WTC11 (cell line): ENCODE measurements at regions not wholly inside any gene's neighbourhood (a gene's known extent, or its start where the extent isn't known, plus 50 kb on each side); places are given as distances from the start of the nearest gene placed in this dataset.

Source experiments
- ATAC-seq: fragments of 200-7000 bp; cut with Tn5 transposase; 2 replicates; pipeline ENCODE4 v1.10.0; 2021; ENCODE audit warnings: mild to moderate bottlenecking, moderate library complexity
- CTCF ChIA-PET: fragments of 300-600 bp; sonication (Branson Sonifier 250); formaldehyde crosslinking; loops from one replicate; lab custom pipeline; 2021; ENCODE audit warnings: antibody characterized with exemption; lab: Charles Lee
- POLR2A ChIA-PET: fragments of 350-600 bp; sonication (Branson Sonifier 250); formaldehyde crosslinking; loops from one replicate; lab custom pipeline; 2021; ENCODE audit warnings: antibody characterized with exemption; lab: Charles Lee
- DNase-seq: peaks from one replicate; pipeline ENCODE4 v3.0.0; 2021; ENCODE audit warnings: low spot score
- H3K27ac Mint-ChIP-seq: 2 replicates; pipeline ENCODE4 v1.8.0; 2021; ENCODE audit warnings: mixed read lengths
- H3K27me3 Mint-ChIP-seq: 2 replicates; pipeline ENCODE4 v1.8.0; 2021; ENCODE audit warnings: low read depth, mild to moderate bottlenecking, moderate library complexity, mixed read lengths
- H3K36me3 Mint-ChIP-seq: 2 replicates; pipeline ENCODE4 v1.8.0; 2021; ENCODE audit warnings: mixed read lengths
- H3K4me1 Mint-ChIP-seq: 2 replicates; pipeline ENCODE4 v1.8.0; 2022; ENCODE audit warnings: mixed read lengths
- H3K4me3 Mint-ChIP-seq: 2 replicates; pipeline ENCODE4 v1.8.0; 2021; ENCODE audit warnings: mild to moderate bottlenecking, moderate library complexity, mixed read lengths
- H3K9me3 Mint-ChIP-seq: 2 replicates; pipeline ENCODE4 v1.8.0; 2021; ENCODE audit warnings: mixed read lengths
- CBFB ChIP-seq: sonication (generic); formaldehyde crosslinking; IDR thresholded peaks from 2 replicates; pipeline ENCODE4 v1.8.1; 2022; ENCODE audit warnings: mild to moderate bottlenecking, low read depth, missing genetic modification reagents
- CREB1 ChIP-seq: sonication (generic); formaldehyde crosslinking; IDR thresholded peaks from 2 replicates; pipeline ENCODE4 v1.8.0; 2023; ENCODE audit warnings: mild to moderate bottlenecking, missing genetic modification reagents
- E2F4 ChIP-seq: sonication (generic); formaldehyde crosslinking; IDR thresholded peaks from 2 replicates; pipeline ENCODE4 v1.8.1; 2022; ENCODE audit warnings: low read depth, mild to moderate bottlenecking, moderate library complexity, missing genetic modification reagents, borderline replicate concordance
- ELF4 ChIP-seq: sonication (generic); formaldehyde crosslinking; IDR thresholded peaks from 2 replicates; pipeline ENCODE4 v1.8.1; 2022; ENCODE audit warnings: low read depth, mild to moderate bottlenecking, moderate library complexity, missing genetic modification reagents
- ESRRA ChIP-seq: sonication (generic); formaldehyde crosslinking; IDR thresholded peaks from 2 replicates; pipeline ENCODE4 v1.8.1; 2022; ENCODE audit warnings: mild to moderate bottlenecking, missing genetic modification reagents, borderline replicate concordance
- FOXK1 ChIP-seq: sonication (generic); formaldehyde crosslinking; IDR thresholded peaks from 2 replicates; pipeline ENCODE4 v1.8.0; 2022; ENCODE audit warnings: mild to moderate bottlenecking, moderate library complexity, missing genetic modification reagents
- GABPB1 ChIP-seq: sonication (generic); formaldehyde crosslinking; IDR thresholded peaks from 2 replicates; pipeline ENCODE4 v1.8.1; 2023; ENCODE audit warnings: mild to moderate bottlenecking, missing genetic modification reagents
- JAZF1 ChIP-seq: fragments of 250-450 bp; sonication (Bioruptor Pico); IDR thresholded peaks from 2 replicates; pipeline ENCODE4 v1.9.0; 2021; ENCODE audit warnings: moderate library complexity, mild to moderate bottlenecking, inconsistent platforms
- MYBL2 ChIP-seq: sonication (generic); formaldehyde crosslinking; IDR thresholded peaks from 2 replicates; pipeline ENCODE4 v1.8.1; 2023; ENCODE audit warnings: mild to moderate bottlenecking, moderate library complexity, missing genetic modification reagents
- NFYB ChIP-seq: sonication (generic); formaldehyde crosslinking; conservative IDR thresholded peaks from 2 replicates; pipeline ENCODE4 v1.8.0; 2022; ENCODE audit warnings: low read depth, missing genetic modification reagents
- RELA ChIP-seq: sonication (generic); formaldehyde crosslinking; IDR thresholded peaks from 2 replicates; pipeline ENCODE4 v1.8.1; 2022; ENCODE audit warnings: missing genetic modification reagents, mild to moderate bottlenecking, borderline replicate concordance
- SMAD4 ChIP-seq: sonication (generic); formaldehyde crosslinking; IDR thresholded peaks from 2 replicates; pipeline ENCODE4 v1.8.0; 2022; ENCODE audit warnings: mild to moderate bottlenecking, missing genetic modification reagents
- SOX15 ChIP-seq: fragments of 250-450 bp; sonication (Bioruptor Pico); IDR thresholded peaks from 2 replicates; pipeline ENCODE4 v1.9.0; 2021; ENCODE audit warnings: mild to moderate bottlenecking
- SP1 ChIP-seq: sonication (generic); formaldehyde crosslinking; conservative IDR thresholded peaks from 2 replicates; pipeline ENCODE4 v1.8.1; 2022; ENCODE audit warnings: missing genetic modification reagents
- TCF7 ChIP-seq: sonication (generic); formaldehyde crosslinking; IDR thresholded peaks from 2 replicates; pipeline ENCODE4 v1.8.0; 2022; ENCODE audit warnings: mild to moderate bottlenecking, low read depth, missing genetic modification reagents, moderate library complexity
- TP53 ChIP-seq: sonication (generic); formaldehyde crosslinking; IDR thresholded peaks from 2 replicates; pipeline ENCODE4 v1.8.1; 2023; ENCODE audit warnings: mild to moderate bottlenecking, missing genetic modification reagents
- ZBTB21 ChIP-seq: sonication (generic); formaldehyde crosslinking; IDR thresholded peaks from 2 replicates; pipeline ENCODE4 v1.8.1; 2023; ENCODE audit warnings: mild to moderate bottlenecking, missing genetic modification reagents, borderline replicate concordance
- ZMAT4 ChIP-seq: fragments of 250-450 bp; sonication (Bioruptor Pico); IDR thresholded peaks from 2 replicates; pipeline ENCODE4 v1.9.0; 2021; ENCODE audit warnings: mild to moderate bottlenecking
- ZNF219 ChIP-seq: sonication (generic); formaldehyde crosslinking; IDR thresholded peaks from 2 replicates; pipeline ENCODE4 v1.8.0; 2023; ENCODE audit warnings: missing genetic modification reagents, mild to moderate bottlenecking, borderline replicate concordance
- ZNF263 ChIP-seq: sonication (generic); formaldehyde crosslinking; IDR thresholded peaks from 2 replicates; pipeline ENCODE4 v1.8.1; 2022; ENCODE audit warnings: low read depth, mild to moderate bottlenecking, moderate library complexity, missing genetic modification reagents
- ZNF396 ChIP-seq: fragments of 250-450 bp; sonication (Bioruptor Pico); IDR thresholded peaks from 2 replicates; pipeline ENCODE4 v1.8.0; 2021; ENCODE audit warnings: mild to moderate bottlenecking, moderate library complexity, borderline replicate concordance
- ZNF512 ChIP-seq: sonication (generic); formaldehyde crosslinking; IDR thresholded peaks from 2 replicates; pipeline ENCODE4 v1.8.1; 2022; ENCODE audit warnings: missing genetic modification reagents, borderline replicate concordance
- TF ChIP-seq, protein P1 (sequence below): sonication (generic); formaldehyde crosslinking; IDR thresholded peaks from 2 replicates; pipeline ENCODE4 v1.8.1; 2023; ENCODE audit warnings: mild to moderate bottlenecking, missing genetic modification reagents, borderline replicate concordance
- TF ChIP-seq, protein P2 (sequence below): sonication (generic); formaldehyde crosslinking; IDR thresholded peaks from 2 replicates; pipeline ENCODE4 v1.8.0; 2022; ENCODE audit warnings: mild to moderate bottlenecking, missing genetic modification reagents
- TF ChIP-seq, protein P3 (sequence below): sonication (generic); formaldehyde crosslinking; IDR thresholded peaks from 2 replicates; pipeline ENCODE4 v1.8.1; 2023; ENCODE audit warnings: mild to moderate bottlenecking, missing genetic modification reagents, moderate library complexity

GRCh38 chr6:108744996-108745395, 103.2 kb upstream of the ARMC2 start (continued):
- TF ChIP-seq ZNF512 (CRISPR knock-in tag), result no peak
- TF ChIP-seq E2F4, result no peak
- TF ChIP-seq, protein P1, sequence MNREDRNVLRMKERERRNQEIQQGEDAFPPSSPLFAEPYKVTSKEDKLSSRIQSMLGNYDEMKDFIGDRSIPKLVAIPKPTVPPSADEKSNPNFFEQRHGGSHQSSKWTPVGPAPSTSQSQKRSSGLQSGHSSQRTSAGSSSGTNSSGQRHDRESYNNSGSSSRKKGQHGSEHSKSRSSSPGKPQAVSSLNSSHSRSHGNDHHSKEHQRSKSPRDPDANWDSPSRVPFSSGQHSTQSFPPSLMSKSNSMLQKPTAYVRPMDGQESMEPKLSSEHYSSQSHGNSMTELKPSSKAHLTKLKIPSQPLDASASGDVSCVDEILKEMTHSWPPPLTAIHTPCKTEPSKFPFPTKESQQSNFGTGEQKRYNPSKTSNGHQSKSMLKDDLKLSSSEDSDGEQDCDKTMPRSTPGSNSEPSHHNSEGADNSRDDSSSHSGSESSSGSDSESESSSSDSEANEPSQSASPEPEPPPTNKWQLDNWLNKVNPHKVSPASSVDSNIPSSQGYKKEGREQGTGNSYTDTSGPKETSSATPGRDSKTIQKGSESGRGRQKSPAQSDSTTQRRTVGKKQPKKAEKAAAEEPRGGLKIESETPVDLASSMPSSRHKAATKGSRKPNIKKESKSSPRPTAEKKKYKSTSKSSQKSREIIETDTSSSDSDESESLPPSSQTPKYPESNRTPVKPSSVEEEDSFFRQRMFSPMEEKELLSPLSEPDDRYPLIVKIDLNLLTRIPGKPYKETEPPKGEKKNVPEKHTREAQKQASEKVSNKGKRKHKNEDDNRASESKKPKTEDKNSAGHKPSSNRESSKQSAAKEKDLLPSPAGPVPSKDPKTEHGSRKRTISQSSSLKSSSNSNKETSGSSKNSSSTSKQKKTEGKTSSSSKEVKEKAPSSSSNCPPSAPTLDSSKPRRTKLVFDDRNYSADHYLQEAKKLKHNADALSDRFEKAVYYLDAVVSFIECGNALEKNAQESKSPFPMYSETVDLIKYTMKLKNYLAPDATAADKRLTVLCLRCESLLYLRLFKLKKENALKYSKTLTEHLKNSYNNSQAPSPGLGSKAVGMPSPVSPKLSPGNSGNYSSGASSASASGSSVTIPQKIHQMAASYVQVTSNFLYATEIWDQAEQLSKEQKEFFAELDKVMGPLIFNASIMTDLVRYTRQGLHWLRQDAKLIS (CRISPR knock-in tag), result no peak
- no peak for TF ChIP-seq ELF4 (CRISPR knock-in tag)
- no peak for TF ChIP-seq FOXK1 (CRISPR knock-in tag)

- POLR2A ChIA-PET, result no interaction called here
- CTCF ChIA-PET, result no interaction called here
- ATAC-seq, result no peak
- H3K36me3 Mint-ChIP-seq, result no peaks in the 10 kb centered on the region
- H3K4me3 Mint-ChIP-seq, result no peak overlapping the region
- no peak for DNase-seq
- H3K9me3 Mint-ChIP-seq, result no peaks in the 10 kb centered on the region
- peaks cover 30% of the 10 kb centered on the region for H3K4me1 Mint-ChIP-seq
- no peaks in the 10 kb centered on the region; the same call in 1 of the 2 replicates for H3K27me3 Mint-ChIP-seq
- no peak overlapping the region for H3K27ac Mint-ChIP-seq
- TF ChIP-seq ZNF219, result no peak
- TF ChIP-seq CBFB (CRISPR knock-in tag), result no peak
- no peak for TF ChIP-seq SP1 (CRISPR knock-in tag)
- TF ChIP-seq SMAD4 (CRISPR knock-in tag), result no peak
- TF ChIP-seq GABPB1 (CRISPR knock-in tag), result no peak
- no peak for TF ChIP-seq SOX15 (CRISPR knock-in tag)
- TF ChIP-seq RELA, result no peak
- TF ChIP-seq, protein P2, sequence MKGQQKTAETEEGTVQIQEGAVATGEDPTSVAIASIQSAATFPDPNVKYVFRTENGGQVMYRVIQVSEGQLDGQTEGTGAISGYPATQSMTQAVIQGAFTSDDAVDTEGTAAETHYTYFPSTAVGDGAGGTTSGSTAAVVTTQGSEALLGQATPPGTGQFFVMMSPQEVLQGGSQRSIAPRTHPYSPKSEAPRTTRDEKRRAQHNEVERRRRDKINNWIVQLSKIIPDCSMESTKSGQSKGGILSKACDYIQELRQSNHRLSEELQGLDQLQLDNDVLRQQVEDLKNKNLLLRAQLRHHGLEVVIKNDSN (CRISPR knock-in tag), result no peak
- no peak for TF ChIP-seq JAZF1 (CRISPR knock-in tag)
- no peak for TF ChIP-seq MYBL2 (CRISPR knock-in tag)
- no peak for TF ChIP-seq ESRRA (CRISPR knock-in tag)
These were observed 102.4 kb upstream of the ARMC2 start for GRCh38 chr6:108745664-108746336.

- H3K27ac Mint-ChIP-seq, result no peak overlapping the region
- CTCF ChIA-PET, result no interaction called here
- ATAC-seq (no peak), DNase-seq (no peak)
- no peaks in the 10 kb centered on the region; the same call in 1 of the 2 replicates for H3K27me3 Mint-ChIP-seq
- H3K9me3 Mint-ChIP-seq, result no peaks in the 10 kb centered on the region
- H3K4me1 Mint-ChIP-seq, result peaks cover 28% of the 10 kb centered on the region
- no peak overlapping the region for H3K4me3 Mint-ChIP-seq
- H3K36me3 Mint-ChIP-seq, result no peaks in the 10 kb centered on the region
- POLR2A ChIA-PET, result no interaction called here
- no peak for TF ChIP-seq CREB1 (CRISPR knock-in tag)
- no peak for TF ChIP-seq ZMAT4 (CRISPR knock-in tag)
- TF ChIP-seq ZBTB21 (CRISPR knock-in tag), result no peak
- TF ChIP-seq NFYB, result no peak
- TF ChIP-seq TCF7 (CRISPR knock-in tag), result no peak
- TF ChIP-seq MYBL2 (CRISPR knock-in tag), result no peak
- TF ChIP-seq ZNF512 (CRISPR knock-in tag), result no peak
- TF ChIP-seq ZNF263, result no peak
- TF ChIP-seq, protein P3, sequence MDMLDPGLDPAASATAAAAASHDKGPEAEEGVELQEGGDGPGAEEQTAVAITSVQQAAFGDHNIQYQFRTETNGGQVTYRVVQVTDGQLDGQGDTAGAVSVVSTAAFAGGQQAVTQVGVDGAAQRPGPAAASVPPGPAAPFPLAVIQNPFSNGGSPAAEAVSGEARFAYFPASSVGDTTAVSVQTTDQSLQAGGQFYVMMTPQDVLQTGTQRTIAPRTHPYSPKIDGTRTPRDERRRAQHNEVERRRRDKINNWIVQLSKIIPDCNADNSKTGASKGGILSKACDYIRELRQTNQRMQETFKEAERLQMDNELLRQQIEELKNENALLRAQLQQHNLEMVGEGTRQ (CRISPR knock-in tag), result no peak
- no peak for TF ChIP-seq ZNF396 (CRISPR knock-in tag)
- no peak for TF ChIP-seq TP53 (CRISPR knock-in tag)
These were observed 101.9 kb upstream of the ARMC2 start for GRCh38 chr6:108746366-108746765.
